ENCODE measurements at regions not wholly inside any gene's neighbourhood (a gene's known extent, or its start where the extent isn't known, plus 50 kb on each side); places are given as distances from the start of the nearest gene placed in this dataset.

DNA sequence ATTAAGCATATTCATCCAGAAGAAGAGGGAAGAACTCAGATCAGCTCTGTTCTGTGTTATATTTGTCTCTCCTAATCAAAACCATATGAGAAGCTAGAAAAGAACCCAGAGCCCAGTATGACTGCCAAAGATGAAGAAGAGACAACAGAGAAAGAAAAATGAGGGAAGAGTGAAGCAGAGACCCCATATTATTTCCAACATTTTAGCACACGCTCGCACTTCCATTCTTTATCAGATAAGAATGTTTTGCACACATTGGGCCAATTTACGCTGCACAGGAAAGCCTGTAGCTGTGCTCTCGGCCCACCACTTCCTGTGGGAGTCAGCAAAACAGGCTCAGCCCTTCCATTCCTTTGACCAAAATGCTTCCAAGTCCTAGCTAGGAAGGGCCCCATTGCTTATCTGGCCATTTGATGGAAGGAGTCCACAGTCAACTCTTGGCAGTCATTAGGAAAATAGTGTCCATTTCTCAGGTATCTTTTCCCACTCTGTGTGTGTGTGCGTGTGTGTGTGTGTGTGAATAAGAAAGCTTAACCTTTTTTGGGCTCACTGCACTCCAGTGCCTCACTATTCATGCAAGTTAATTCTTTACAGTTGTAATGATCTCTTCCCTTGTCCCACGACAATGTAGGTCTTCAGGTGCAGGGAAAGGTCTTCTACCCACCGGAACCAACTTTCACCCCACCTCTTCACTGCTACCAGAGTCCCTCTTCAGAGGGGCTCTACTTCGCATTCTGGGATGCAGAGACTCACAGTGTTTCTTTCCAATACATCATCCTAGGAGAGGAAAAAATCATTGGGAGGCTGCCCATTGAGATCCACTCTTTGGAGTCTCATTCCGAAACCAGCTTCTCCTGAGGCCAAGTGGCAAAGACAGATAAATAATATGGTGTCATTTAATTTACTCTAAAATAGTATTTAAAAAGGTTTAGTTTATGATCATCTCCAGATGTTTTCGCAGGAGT lies 237.5 kb downstream of the COG6 start:
- no peaks in the 10 kb centered on the region for H3K9me3 ChIP-seq (ENCODE audit: control insufficient read depth in 2 of 2, low read length in 2 of 2)
- H3K9ac ChIP-seq (ENCODE audit: low read length in 2 of 2): no peak overlapping the region
- H3K4me1 ChIP-seq (ENCODE audit: control insufficient read depth, insufficient read depth, low read length): no peaks in the 10 kb centered on the region
- H3K4me3 ChIP-seq (ENCODE audit: low read length in 2 of 2): no peak overlapping the region
- H3K27me3 ChIP-seq (ENCODE audit: control insufficient read depth in 1 of 2, insufficient read depth in 2 of 2, low read length in 2 of 2): no peaks in the 10 kb centered on the region
- peak overlapping the region; percentile 11 for H3K27ac ChIP-seq (ENCODE audit: low read length)
- H3K36me3 ChIP-seq (ENCODE audit: control insufficient read depth in 2 of 2, insufficient read depth in 2 of 2, low read length in 2 of 2): no peaks in the 10 kb centered on the region

DNA sequence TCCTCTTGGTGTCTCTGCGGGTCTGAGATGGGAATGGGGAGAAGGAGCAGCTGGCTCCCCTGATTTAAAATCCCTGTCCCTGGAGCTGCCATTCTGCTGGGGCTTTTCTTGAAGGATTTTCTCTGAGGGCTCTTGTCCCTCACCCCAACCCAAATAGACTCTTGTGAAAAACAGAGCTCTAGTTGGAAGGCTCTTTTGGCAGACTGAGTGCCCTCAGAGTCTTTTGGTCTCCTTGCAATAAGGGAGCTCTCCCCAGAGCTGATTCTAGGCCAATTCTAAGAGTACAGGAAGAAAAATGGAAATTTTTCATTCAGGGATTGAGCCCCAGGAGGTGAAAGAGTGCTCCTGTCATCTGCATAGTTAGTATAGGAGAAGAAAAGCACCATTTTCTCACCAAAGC lies 238.3 kb downstream of the COG6 start:
- H3K27ac ChIP-seq (ENCODE audit: low read length): no peak overlapping the region
- no peaks in the 10 kb centered on the region for H3K4me1 ChIP-seq (ENCODE audit: control insufficient read depth, insufficient read depth, low read length)
- H3K4me3 ChIP-seq (ENCODE audit: low read length in 2 of 2): no peak overlapping the region
- H3K9me3 ChIP-seq (ENCODE audit: control insufficient read depth in 2 of 2, low read length in 2 of 2): no peaks in the 10 kb centered on the region
- no peaks in the 10 kb centered on the region for H3K27me3 ChIP-seq (ENCODE audit: control insufficient read depth in 1 of 2, insufficient read depth in 2 of 2, low read length in 2 of 2)
- no peak overlapping the region for H3K9ac ChIP-seq (ENCODE audit: low read length in 2 of 2)
- H3K36me3 ChIP-seq (ENCODE audit: control insufficient read depth in 2 of 2, insufficient read depth in 2 of 2, low read length in 2 of 2): no peaks in the 10 kb centered on the region

DNA sequence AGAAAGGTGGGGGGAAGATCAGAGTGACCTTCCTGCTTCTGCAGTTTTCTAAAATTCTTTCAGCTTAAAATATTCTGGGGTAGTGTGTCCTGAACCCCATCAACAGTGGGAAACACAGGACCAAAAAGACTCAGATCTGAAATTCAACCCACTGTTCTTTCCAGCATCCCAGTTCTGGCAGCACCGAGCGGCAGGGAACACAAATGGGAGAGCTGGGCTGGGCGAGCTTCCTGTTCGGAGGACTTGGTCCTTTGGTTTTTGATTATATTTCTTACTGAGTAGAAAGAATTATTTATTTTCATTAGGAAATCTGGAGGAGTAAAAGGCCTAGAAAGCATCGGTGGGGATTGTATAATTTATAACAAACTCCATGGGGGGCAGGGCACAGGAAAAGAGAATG lies 239.1 kb downstream of the COG6 start:
- H3K9me3 ChIP-seq (ENCODE audit: control insufficient read depth in 2 of 2, low read length in 2 of 2): no peaks in the 10 kb centered on the region
- no peaks in the 10 kb centered on the region for H3K27me3 ChIP-seq (ENCODE audit: control insufficient read depth in 1 of 2, insufficient read depth in 2 of 2, low read length in 2 of 2)
- no peak overlapping the region for H3K9ac ChIP-seq (ENCODE audit: low read length in 2 of 2)
- H3K4me3 ChIP-seq (ENCODE audit: low read length in 2 of 2): no peak overlapping the region
- H3K36me3 ChIP-seq (ENCODE audit: control insufficient read depth in 2 of 2, insufficient read depth in 2 of 2, low read length in 2 of 2): no peaks in the 10 kb centered on the region
- no peaks in the 10 kb centered on the region for H3K4me1 ChIP-seq (ENCODE audit: control insufficient read depth, insufficient read depth, low read length)
- no peak overlapping the region for H3K27ac ChIP-seq (ENCODE audit: low read length)

DNA sequence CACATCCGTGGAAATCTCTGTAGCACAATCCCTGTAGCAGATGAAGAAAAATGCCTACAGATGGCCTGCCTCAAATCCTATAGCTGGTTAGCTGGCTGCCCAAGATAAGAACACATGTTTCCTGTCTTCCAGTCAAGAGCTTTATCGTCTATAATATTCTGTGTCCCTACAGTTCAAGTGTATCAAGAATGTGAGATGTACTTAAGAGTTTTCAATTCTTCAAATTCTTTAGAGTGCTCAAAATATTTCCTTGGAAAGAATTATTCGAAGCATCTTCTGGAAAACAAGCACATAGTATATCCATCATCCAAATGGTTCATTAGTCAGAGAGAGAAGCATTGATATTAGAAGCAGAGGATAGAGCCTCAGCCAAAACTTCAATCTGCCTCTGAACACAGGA lies 239.8 kb downstream of the COG6 start:
- Histone ChIP-seq H3K4me3 (ENCODE audit: low read length in 2 of 2) (no peak overlapping the region), H3K27me3 (ENCODE audit: control insufficient read depth in 1 of 2, insufficient read depth in 2 of 2, low read length in 2 of 2) (no peaks in the 10 kb centered on the region), H3K27ac (ENCODE audit: low read length) (no peak overlapping the region), H3K9ac (ENCODE audit: low read length in 2 of 2) (no peak overlapping the region), H3K4me1 (ENCODE audit: control insufficient read depth, insufficient read depth, low read length) (peaks cover 5% of the 10 kb centered on the region), H3K36me3 (ENCODE audit: control insufficient read depth in 2 of 2, insufficient read depth in 2 of 2, low read length in 2 of 2) (no peaks in the 10 kb centered on the region), H3K9me3 (ENCODE audit: control insufficient read depth in 2 of 2, low read length in 2 of 2) (no peaks in the 10 kb centered on the region)

DNA sequence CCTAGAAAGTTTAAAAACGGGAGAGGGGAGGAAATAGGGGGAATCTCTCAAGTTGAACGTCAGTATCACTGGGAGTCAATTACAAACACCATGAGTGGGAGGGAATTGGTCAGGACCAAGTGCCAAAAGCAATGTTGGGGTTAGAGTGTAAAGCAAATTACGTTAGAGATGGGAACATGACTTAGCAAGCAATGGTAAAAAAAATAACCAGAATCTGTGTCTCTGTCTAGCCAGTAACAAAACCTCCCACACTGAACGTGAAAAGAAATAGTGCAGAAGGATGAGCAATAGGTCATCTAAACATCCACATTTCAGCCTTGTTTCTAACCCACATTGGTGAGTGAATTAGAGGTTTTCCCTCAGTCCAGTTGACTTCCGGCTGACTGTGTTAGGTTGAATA lies 242.2 kb downstream of the COG6 start:
- no peaks in the 10 kb centered on the region for H3K36me3 ChIP-seq (ENCODE audit: control insufficient read depth in 2 of 2, insufficient read depth in 2 of 2, low read length in 2 of 2)
- peaks cover 7% of the 10 kb centered on the region for H3K4me1 ChIP-seq (ENCODE audit: control insufficient read depth, insufficient read depth, low read length)
- H3K4me3 ChIP-seq (ENCODE audit: low read length in 2 of 2): no peak overlapping the region
- no peaks in the 10 kb centered on the region for H3K27me3 ChIP-seq (ENCODE audit: control insufficient read depth in 1 of 2, insufficient read depth in 2 of 2, low read length in 2 of 2)
- no peak overlapping the region for H3K27ac ChIP-seq (ENCODE audit: low read length)
- no peak overlapping the region for H3K9ac ChIP-seq (ENCODE audit: low read length in 2 of 2)
- no peaks in the 10 kb centered on the region for H3K9me3 ChIP-seq (ENCODE audit: control insufficient read depth in 2 of 2, low read length in 2 of 2)

DNA sequence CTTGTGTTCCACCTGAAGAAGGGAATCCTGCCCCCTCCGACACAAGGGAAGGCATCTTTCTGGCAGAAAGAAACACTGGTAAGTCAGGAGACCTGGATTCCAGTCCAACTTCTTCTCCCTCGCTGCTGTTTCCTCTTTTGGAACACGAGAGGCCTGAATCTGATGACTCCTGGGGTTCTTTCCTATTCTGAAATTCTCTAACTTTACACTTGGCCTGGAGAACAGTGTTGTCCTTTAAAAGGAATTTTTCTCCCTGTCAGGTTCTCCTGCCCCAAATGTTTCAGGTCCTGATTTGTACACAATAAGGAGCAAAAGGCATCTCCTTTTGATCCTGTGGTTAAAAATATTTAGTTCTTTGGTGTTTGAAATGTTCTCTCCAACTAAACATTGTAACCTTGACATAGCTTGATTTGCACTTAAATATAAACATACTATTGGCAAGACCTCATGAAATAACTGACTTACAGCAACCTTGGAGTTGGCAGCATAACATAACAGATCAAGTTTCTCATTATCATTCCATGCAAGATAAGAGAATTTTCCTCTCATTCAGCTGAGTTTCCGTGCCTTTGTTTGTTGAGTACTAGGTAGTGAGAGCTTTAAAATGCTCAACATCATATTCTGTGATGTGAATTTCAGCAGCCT lies 244.8 kb downstream of the COG6 start:
- Histone ChIP-seq H3K27ac (ENCODE audit: low read length) (no peak overlapping the region), H3K36me3 (ENCODE audit: control insufficient read depth in 2 of 2, insufficient read depth in 2 of 2, low read length in 2 of 2) (no peaks in the 10 kb centered on the region), H3K4me3 (ENCODE audit: low read length in 2 of 2) (no peak overlapping the region), H3K27me3 (ENCODE audit: control insufficient read depth in 1 of 2, insufficient read depth in 2 of 2, low read length in 2 of 2) (no peaks in the 10 kb centered on the region), H3K4me1 (ENCODE audit: control insufficient read depth, insufficient read depth, low read length) (peaks cover 7% of the 10 kb centered on the region), H3K9me3 (ENCODE audit: control insufficient read depth in 2 of 2, low read length in 2 of 2) (peaks cover 0 to 3% of the 10 kb centered on the region in 2 donors), H3K9ac (ENCODE audit: low read length in 2 of 2) (no peak overlapping the region)

DNA sequence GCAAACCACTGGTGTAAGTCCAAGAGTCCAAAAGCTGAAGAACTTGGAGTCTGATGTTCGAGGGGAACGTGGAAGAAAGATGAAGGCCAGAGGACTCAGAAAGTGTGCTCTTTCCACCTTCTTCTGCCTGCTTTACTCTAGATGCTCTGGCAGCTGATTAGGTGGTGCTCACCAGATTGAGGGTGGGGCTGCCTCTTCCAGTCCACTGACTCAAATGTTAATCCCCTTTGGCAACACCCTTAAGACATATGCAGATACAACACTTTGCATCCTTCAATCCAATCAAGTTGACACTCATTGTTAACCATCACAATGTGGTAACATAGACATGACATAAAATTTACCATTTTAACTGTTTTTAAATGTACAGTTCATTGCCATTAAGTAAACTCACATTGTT lies 249.5 kb downstream of the COG6 start:
- Histone ChIP-seq H3K4me1 (ENCODE audit: control insufficient read depth, insufficient read depth, low read length) (peaks cover 5% of the 10 kb centered on the region), H3K27ac (ENCODE audit: low read length) (no peak overlapping the region), H3K9me3 (ENCODE audit: control insufficient read depth in 2 of 2, low read length in 2 of 2) (peaks cover 0 to 4% of the 10 kb centered on the region in 2 donors), H3K36me3 (ENCODE audit: control insufficient read depth in 2 of 2, insufficient read depth in 2 of 2, low read length in 2 of 2) (no peaks in the 10 kb centered on the region), H3K4me3 (ENCODE audit: low read length in 2 of 2) (no peak overlapping the region), H3K9ac (ENCODE audit: low read length in 2 of 2) (no peak overlapping the region), H3K27me3 (ENCODE audit: control insufficient read depth in 1 of 2, insufficient read depth in 2 of 2, low read length in 2 of 2) (no peaks in the 10 kb centered on the region)

DNA sequence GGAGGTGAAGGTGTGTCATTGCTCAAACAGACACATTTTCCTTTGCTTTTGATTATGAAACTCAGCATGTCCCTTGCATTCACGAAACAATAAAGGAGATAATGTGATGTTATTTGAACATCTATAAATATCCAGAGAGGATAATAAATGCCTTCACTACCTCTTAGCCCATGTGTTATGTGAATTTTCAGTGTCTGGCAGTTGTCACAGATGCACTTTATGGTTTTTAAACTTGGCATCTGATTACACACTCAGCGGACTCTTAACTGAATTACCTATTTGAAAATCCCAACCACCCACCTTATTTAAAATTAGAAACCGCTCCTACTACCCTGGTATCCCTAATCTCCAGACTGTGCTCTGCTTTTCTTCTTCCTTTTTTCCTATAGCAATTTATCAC lies 254.2 kb downstream of the COG6 start:
- Histone ChIP-seq H3K9ac (ENCODE audit: low read length in 2 of 2) (no peak overlapping the region), H3K36me3 (ENCODE audit: control insufficient read depth in 2 of 2, insufficient read depth in 2 of 2, low read length in 2 of 2) (no peaks in the 10 kb centered on the region), H3K27ac (ENCODE audit: low read length) (no peak overlapping the region), H3K27me3 (ENCODE audit: control insufficient read depth in 1 of 2, insufficient read depth in 2 of 2, low read length in 2 of 2) (no peaks in the 10 kb centered on the region), H3K4me1 (ENCODE audit: control insufficient read depth, insufficient read depth, low read length) (no peaks in the 10 kb centered on the region), H3K4me3 (ENCODE audit: low read length in 2 of 2) (no peak overlapping the region), H3K9me3 (ENCODE audit: control insufficient read depth in 2 of 2, low read length in 2 of 2) (peaks cover 0 to 4% of the 10 kb centered on the region in 2 donors)

DNA sequence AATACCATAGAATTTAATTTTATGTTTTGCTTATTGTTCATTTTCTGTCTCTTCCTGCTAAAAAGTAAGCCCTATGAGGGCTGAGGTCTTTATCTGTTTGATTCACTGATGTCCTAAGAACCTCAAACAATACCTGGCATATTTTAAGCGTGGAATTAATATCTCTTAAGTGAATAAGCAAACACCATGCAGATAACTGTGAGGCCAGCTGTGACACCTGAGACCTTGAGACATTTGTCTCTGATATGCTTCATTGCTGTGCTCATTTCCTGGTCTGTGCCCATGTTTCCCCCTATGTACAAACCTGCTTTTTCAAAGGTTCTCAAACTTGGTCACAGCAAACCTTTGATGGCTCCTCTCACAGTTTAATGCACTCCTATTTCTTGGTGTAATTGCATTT lies 254.6 kb downstream of the COG6 start:
- Histone ChIP-seq H3K4me1 (ENCODE audit: control insufficient read depth, insufficient read depth, low read length) (no peaks in the 10 kb centered on the region), H3K36me3 (ENCODE audit: control insufficient read depth in 2 of 2, insufficient read depth in 2 of 2, low read length in 2 of 2) (no peaks in the 10 kb centered on the region), H3K4me3 (ENCODE audit: low read length in 2 of 2) (no peak overlapping the region), H3K27ac (ENCODE audit: low read length) (no peak overlapping the region), H3K9me3 (ENCODE audit: control insufficient read depth in 2 of 2, low read length in 2 of 2) (peaks cover 0 to 3% of the 10 kb centered on the region in 2 donors), H3K27me3 (ENCODE audit: control insufficient read depth in 1 of 2, insufficient read depth in 2 of 2, low read length in 2 of 2) (no peaks in the 10 kb centered on the region), H3K9ac (ENCODE audit: low read length in 2 of 2) (no peak overlapping the region)

DNA sequence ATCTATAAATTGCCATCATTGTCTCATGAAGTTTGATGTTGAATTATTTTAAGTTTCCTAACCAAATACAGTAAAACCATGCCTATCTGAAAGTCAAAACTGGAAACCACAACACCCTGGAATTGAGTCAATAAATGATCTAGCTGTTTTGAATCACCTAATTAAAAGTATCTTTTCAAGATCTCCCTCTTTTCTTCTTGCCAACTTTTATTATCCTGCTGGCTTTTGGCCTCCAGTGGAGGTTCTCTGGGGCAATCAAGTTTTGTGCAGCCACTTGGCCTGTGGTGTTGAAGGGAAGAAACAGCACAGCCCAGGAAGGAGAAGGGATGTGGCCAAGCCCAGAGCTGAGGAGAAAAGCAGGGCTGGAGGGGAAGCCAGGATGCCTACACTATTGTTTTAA lies 255.4 kb downstream of the COG6 start:
- no peaks in the 10 kb centered on the region for H3K27me3 ChIP-seq (ENCODE audit: control insufficient read depth in 1 of 2, insufficient read depth in 2 of 2, low read length in 2 of 2)
- H3K9me3 ChIP-seq (ENCODE audit: control insufficient read depth in 2 of 2, low read length in 2 of 2): no peaks in the 10 kb centered on the region
- H3K27ac ChIP-seq (ENCODE audit: low read length): no peak overlapping the region
- no peaks in the 10 kb centered on the region for H3K4me1 ChIP-seq (ENCODE audit: control insufficient read depth, insufficient read depth, low read length)
- H3K36me3 ChIP-seq (ENCODE audit: control insufficient read depth in 2 of 2, insufficient read depth in 2 of 2, low read length in 2 of 2): no peaks in the 10 kb centered on the region
- H3K9ac ChIP-seq (ENCODE audit: low read length in 2 of 2): no peak overlapping the region
- H3K4me3 ChIP-seq (ENCODE audit: low read length in 2 of 2): no peak overlapping the region

DNA sequence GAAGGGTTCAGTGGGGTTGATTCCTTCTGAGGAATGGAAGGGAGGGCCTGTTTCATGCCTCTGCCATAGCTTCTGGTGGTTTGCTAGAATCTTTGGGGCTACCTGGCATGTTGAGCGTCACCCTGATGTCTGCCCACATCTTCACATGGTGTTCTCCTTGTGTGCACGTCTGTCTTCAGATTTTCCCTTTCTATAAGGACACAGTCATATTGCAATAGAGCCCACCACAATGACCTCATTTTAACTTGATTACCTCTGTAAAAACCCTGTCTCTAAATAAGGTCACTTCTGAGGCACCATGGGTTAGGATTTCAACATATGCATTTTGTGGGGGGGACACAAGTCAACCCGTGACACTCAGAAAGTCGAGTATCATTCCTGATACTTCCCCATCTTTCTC lies 257.9 kb downstream of the COG6 start:
- no peak overlapping the region for H3K4me3 ChIP-seq (ENCODE audit: low read length in 2 of 2)
- no peak overlapping the region for H3K27ac ChIP-seq (ENCODE audit: low read length)
- H3K27me3 ChIP-seq (ENCODE audit: control insufficient read depth in 1 of 2, insufficient read depth in 2 of 2, low read length in 2 of 2): no peaks in the 10 kb centered on the region
- no peak overlapping the region for H3K9ac ChIP-seq (ENCODE audit: low read length in 2 of 2)
- no peaks in the 10 kb centered on the region for H3K4me1 ChIP-seq (ENCODE audit: control insufficient read depth, insufficient read depth, low read length)
- H3K9me3 ChIP-seq (ENCODE audit: control insufficient read depth in 2 of 2, low read length in 2 of 2): no peaks in the 10 kb centered on the region
- no peaks in the 10 kb centered on the region for H3K36me3 ChIP-seq (ENCODE audit: control insufficient read depth in 2 of 2, insufficient read depth in 2 of 2, low read length in 2 of 2)
